Stimulated activated CD8-positive, alpha-beta memory T cell treated with anti-CD3 and anti-CD28 coated beads, Interleukin-4, amount 100 ng/mL, for 1 hour (primary cell): ENCODE measurements at regions not wholly inside any gene's neighbourhood (a gene's known extent, or its start where the extent isn't known, plus 50 kb on each side); places are given as distances from the start of the nearest gene placed in this dataset.

Source experiments
- DNase-seq, 2 donors: peaks; one replicate each; pipeline ENCODE4 v3.0.0-alpha.2; 2020; ENCODE audit warnings: low read depth in 2 of 2, low spot score in 1 of 2

GRCh38 chr14:25103271-25103670 lies 53.3 kb upstream of the STXBP6 start:
- DNase-seq: no peak

DNA sequence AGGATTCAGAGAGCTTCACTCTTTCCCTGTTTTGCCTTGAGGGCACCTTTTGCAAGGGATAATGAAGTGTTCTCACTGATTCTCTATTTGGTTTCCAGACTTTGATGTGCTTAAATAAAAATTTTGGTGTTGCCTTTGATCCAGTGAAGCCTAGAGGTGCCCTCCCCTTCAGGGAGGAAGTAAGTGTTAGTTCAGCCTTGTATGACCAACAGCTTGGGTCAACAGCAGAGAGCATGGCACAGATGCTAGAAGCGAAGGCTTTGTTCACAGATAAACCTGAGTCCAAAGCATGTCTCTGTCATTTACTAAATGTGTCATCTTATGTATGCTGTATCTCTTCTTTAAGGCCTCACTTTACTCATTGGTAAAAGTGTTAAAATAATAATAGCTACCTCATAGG lies 52.8 kb upstream of the STXBP6 start:
- DNase-seq: no peak

GRCh38 chr14:25101276-25101675 lies 51.3 kb upstream of the STXBP6 start:
- no peak for DNase-seq
